GM12865 (cell line): ENCODE measurements at regions not wholly inside any gene's neighbourhood (a gene's known extent, or its start where the extent isn't known, plus 50 kb on each side); places are given as distances from the start of the nearest gene placed in this dataset.
"Not testable (repeated sequence)": the region's sequence is repeated elsewhere in the genome, so short reads cannot be mapped to it uniquely, and the experiment has no call there.

Source experiments
- DNase-seq: peaks from one replicate; pipeline ENCODE4 v3.0.0; 2010; ENCODE audit warnings: low read depth
- H3K4me3 ChIP-seq: 2 replicates; pipeline ENCODE4 v1.5.1; 2011; ENCODE audit warnings: mild to moderate bottlenecking, low read depth, low read length, control low read depth
- CTCF ChIP-seq: IDR thresholded peaks from 2 replicates; pipeline ENCODE4 v1.5.1; 2011; ENCODE audit warnings: low read length, control low read depth, low read depth, inconsistent platforms; ENCODE audit not compliant: insufficient read depth; ENCODE audit errors: missing control alignments

- TF ChIP-seq CTCF, result no peak
- no peak for DNase-seq
- no peak overlapping the region for H3K4me3 ChIP-seq
Measured at GRCh38 chr5:125251703-125252102, 505.3 kb upstream of the ZNF608 start.

GRCh38 chr5:125253634-125254033 is 507.2 kb upstream of the ZNF608 start:
- not testable (repeated sequence) for H3K4me3 ChIP-seq, DNase-seq

- no peak overlapping the region for H3K4me3 ChIP-seq
- no peak for TF ChIP-seq CTCF
- no peak for DNase-seq
Measured at GRCh38 chr5:125254267-125254666, 507.8 kb upstream of the ZNF608 start.

- TF ChIP-seq CTCF, result no peak
- no peak overlapping the region for H3K4me3 ChIP-seq
- no peak for DNase-seq
Measured at GRCh38 chr5:125256296-125256695, 509.9 kb upstream of the ZNF608 start.

GRCh38 chr5:125257057-125257972 is 510.9 kb upstream of the ZNF608 start:
- H3K4me3 ChIP-seq, result no peak overlapping the region
- TF ChIP-seq CTCF, result no peak
- no peak for DNase-seq

- no peak overlapping the region for H3K4me3 ChIP-seq
- DNase-seq, result peak; percentile 3
- TF ChIP-seq CTCF, result no peak
Measured at GRCh38 chr5:125257997-125258396, 511.6 kb upstream of the ZNF608 start.

- H3K4me3 ChIP-seq, result no peak overlapping the region
- TF ChIP-seq CTCF, result no peak
- DNase-seq, result no peak
Measured at GRCh38 chr5:125258615-125259014, 512.2 kb upstream of the ZNF608 start.
